NCI-H526 treated with DMSO at 0.1 percent for 48 hours (cell line): ENCODE measurements at regions not wholly inside any gene's neighbourhood (a gene's known extent, or its start where the extent isn't known, plus 50 kb on each side); places are given as distances from the start of the nearest gene placed in this dataset.

ENCODE experiments used
- DNase-seq: peaks from one replicate; lab custom pipeline; 2025; lab: John Stamatoyannopoulos, UW

GRCh38 chr2:12348216-12348615, 368.5 kb upstream of the TRIB2 start:
- DNase-seq: no peak

GRCh38 chr2:12350821-12351220, 365.9 kb upstream of the TRIB2 start:
- DNase-seq: no peak

GRCh38 chr2:12352889-12353288, 363.8 kb upstream of the TRIB2 start:
- DNase-seq: no peak

- no peak for DNase-seq
These were observed 355.2 kb upstream of the TRIB2 start for GRCh38 chr2:12361506-12361905.

- no peak for DNase-seq
These were observed 353.6 kb upstream of the TRIB2 start for GRCh38 chr2:12363138-12363537.

- no peak for DNase-seq
These were observed 353.2 kb upstream of the TRIB2 start for GRCh38 chr2:12363569-12363968.

- no peak for DNase-seq
These were observed 347.2 kb upstream of the TRIB2 start for GRCh38 chr2:12369566-12369965.

GRCh38 chr2:12376025-12376424, 340.7 kb upstream of the TRIB2 start:
- DNase-seq: no peak

GRCh38 chr2:12379143-12379542, 337.6 kb upstream of the TRIB2 start:
- DNase-seq: no peak

- no peak for DNase-seq
These were observed 335.0 kb upstream of the TRIB2 start for GRCh38 chr2:12381543-12382325.

GRCh38 chr2:12382366-12382765, 334.4 kb upstream of the TRIB2 start:
- DNase-seq: no peak

GRCh38 chr2:12389344-12390045, 327.2 kb upstream of the TRIB2 start:
- no peak for DNase-seq

- DNase-seq: no peak
These were observed 325.6 kb upstream of the TRIB2 start for GRCh38 chr2:12391116-12391515.

GRCh38 chr2:12396699-12397098, 320.0 kb upstream of the TRIB2 start:
- no peak for DNase-seq

- no peak for DNase-seq
These were observed 318.9 kb upstream of the TRIB2 start for GRCh38 chr2:12397854-12398253.

- DNase-seq: no peak
These were observed 317.5 kb upstream of the TRIB2 start for GRCh38 chr2:12399240-12399639.

GRCh38 chr2:12400543-12400942, 316.2 kb upstream of the TRIB2 start:
- no peak for DNase-seq

GRCh38 chr2:12402440-12403139, 314.1 kb upstream of the TRIB2 start:
- no peak for DNase-seq

GRCh38 chr2:12404497-12404896, 312.2 kb upstream of the TRIB2 start:
- no peak for DNase-seq

- no peak for DNase-seq
These were observed 309.6 kb upstream of the TRIB2 start for GRCh38 chr2:12407160-12407559.

- DNase-seq: no peak
These were observed 303.8 kb upstream of the TRIB2 start for GRCh38 chr2:12412898-12413305.

GRCh38 chr2:12415536-12415935, 301.2 kb upstream of the TRIB2 start:
- DNase-seq: no peak

GRCh38 chr2:12416600-12416999, 300.1 kb upstream of the TRIB2 start:
- no peak for DNase-seq
